AG04450 (cell line): ENCODE measurements at regions not wholly inside any gene's neighbourhood (a gene's known extent, or its start where the extent isn't known, plus 50 kb on each side); places are given as distances from the start of the nearest gene placed in this dataset.

ENCODE experiments used
- CTCF ChIA-PET: fragments of 300-600, 350-600 bp; formaldehyde crosslinking; extraction: SDS; loops from one replicate; lab custom pipeline; 2022; ENCODE audit warnings: antibody characterized with exemption, inconsistent platforms; lab: Charles Lee
- POLR2A ChIA-PET: fragments of 350-600 bp; formaldehyde crosslinking; extraction: SDS; loops from one replicate; lab custom pipeline; 2021; ENCODE audit warnings: antibody characterized with exemption, inconsistent platforms; lab: Yijun Ruan, JAX
- DNase-seq: peaks from one replicate; pipeline ENCODE4 v3.0.0-alpha.2; 2011; ENCODE audit warnings: low read depth, low spot score
- H3K27ac ChIP-seq: one replicate; pipeline ENCODE4 v1.5.1; 2012; ENCODE audit warnings: low read depth, low read length, control low read depth
- H3K27me3 ChIP-seq: one replicate; pipeline ENCODE4 v1.6.0; 2012; ENCODE audit warnings: low read length; ENCODE audit not compliant: control insufficient read depth, insufficient read depth
- H3K4me3 ChIP-seq: 2 replicates; pipeline ENCODE4 v1.5.1; 2011; ENCODE audit warnings: mild to moderate bottlenecking, low read depth, low read length, control low read depth
- H3K9me3 ChIP-seq: 2 replicates; pipeline ENCODE4 v1.5.1; 2012; ENCODE audit warnings: low read length; ENCODE audit not compliant: control insufficient read depth, insufficient read depth
- CTCF ChIP-seq: IDR thresholded peaks from 2 replicates; pipeline ENCODE4 v1.5.1; 2011; ENCODE audit warnings: low read depth, low read length, control low read depth, inconsistent platforms

- POLR2A ChIA-PET, result no interaction called here
- Histone ChIP-seq H3K9me3 (no peaks in the 10 kb centered on the region), H3K27ac (no peak overlapping the region), H3K4me3 (no peak overlapping the region), H3K27me3 (no peaks in the 10 kb centered on the region)
- CTCF ChIA-PET, result no interaction called here
- DNase-seq, result no peak
- TF ChIP-seq CTCF, result no peak
Measured at GRCh38 chr1:87418048-87418447, 89.4 kb downstream of the LMO4 start.

DNA sequence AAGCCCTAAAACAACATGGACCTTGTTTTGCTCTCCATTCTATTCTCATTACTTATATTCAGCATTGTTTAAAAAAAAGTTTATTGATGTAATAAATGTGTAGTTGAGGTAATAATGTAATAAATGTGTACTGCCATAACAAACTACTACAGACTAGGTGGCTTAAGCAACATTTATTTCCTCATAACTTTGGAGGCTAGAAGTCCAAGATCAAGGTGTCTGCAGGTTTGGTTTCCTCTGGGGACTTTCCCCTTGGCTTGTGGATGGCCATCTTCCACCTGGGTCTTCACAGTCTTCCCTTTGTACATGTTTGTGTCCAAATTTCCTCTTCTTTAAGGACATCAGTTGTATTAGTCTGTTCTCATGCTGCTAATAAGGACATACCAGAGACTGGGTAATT lies 93.1 kb downstream of the LMO4 start:
- Histone ChIP-seq H3K4me3 (no peak overlapping the region), H3K27ac (no peak overlapping the region), H3K9me3 (no peaks in the 10 kb centered on the region), H3K27me3 (no peaks in the 10 kb centered on the region)
- DNase-seq, result no peak
- no peak for TF ChIP-seq CTCF
- CTCF ChIA-PET, result no interaction called here
- POLR2A ChIA-PET, result no interaction called here

DNA sequence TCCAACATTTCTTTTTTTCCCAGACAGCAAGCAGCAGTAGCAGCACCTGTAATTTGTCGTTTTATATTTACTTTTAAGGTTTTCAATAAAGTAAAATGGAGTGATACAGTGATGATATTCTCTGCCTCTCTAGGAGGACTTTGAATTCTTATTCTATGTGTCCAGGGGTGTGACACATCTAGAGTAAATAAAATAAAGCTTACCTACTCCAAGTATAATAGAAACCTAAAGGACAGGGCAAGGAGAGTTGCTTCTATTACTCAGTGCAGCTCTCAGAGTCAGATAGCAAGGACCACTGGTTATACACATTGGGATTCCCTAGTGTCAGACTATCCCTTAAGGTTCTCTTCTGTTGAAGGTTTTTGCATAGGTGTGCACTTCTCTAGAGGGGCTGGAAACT lies 95.9 kb downstream of the LMO4 start:
- no peaks in the 10 kb centered on the region for H3K27me3 ChIP-seq
- DNase-seq, result no peak

GRCh38 chr1:87426463-87427249 lies 98.0 kb downstream of the LMO4 start:
- DNase-seq, result no peak
- peaks cover under 1% of the 10 kb centered on the region for H3K27me3 ChIP-seq
- ChIA-PET POLR2A (no interaction called here), CTCF (interaction anchor here (0.7 kb wide), 1 partner anchor 537 kb away, joined by 4 read pairs; no protein-coding TSS in a partner anchor)
- no peak for TF ChIP-seq CTCF
- no peak overlapping the region for H3K4me3 ChIP-seq
- no peaks in the 10 kb centered on the region for H3K9me3 ChIP-seq
- no peak overlapping the region for H3K27ac ChIP-seq

More for the DNA sequence above, 95.9 kb downstream of the LMO4 start:
- no peaks in the 10 kb centered on the region for H3K9me3 ChIP-seq
- H3K27ac ChIP-seq, result no peak overlapping the region
- no peak for TF ChIP-seq CTCF
- no peak overlapping the region for H3K4me3 ChIP-seq
- ChIA-PET POLR2A (no interaction called here), CTCF (interaction anchor here (0.8 kb wide), 1 partner anchor 529 kb away, joined by 3 read pairs; no protein-coding TSS in a partner anchor)

- no peak for DNase-seq
- POLR2A ChIA-PET, result no interaction called here
- H3K27me3 ChIP-seq, result peaks cover 4% of the 10 kb centered on the region
- CTCF ChIA-PET, result no interaction called here
- no peak for TF ChIP-seq CTCF
- H3K4me3 ChIP-seq, result no peak overlapping the region
- no peak overlapping the region for H3K27ac ChIP-seq
- H3K9me3 ChIP-seq, result no peaks in the 10 kb centered on the region
Measured at GRCh38 chr1:87428367-87428766, 99.7 kb downstream of the LMO4 start.
